Mesenchymal stem cell (in vitro differentiated cells and primary cell): ENCODE measurements at regions not wholly inside any gene's neighbourhood (a gene's known extent, or its start where the extent isn't known, plus 50 kb on each side); places are given as distances from the start of the nearest gene placed in this dataset.

ENCODE experiments used
- DNase-seq: peaks from one replicate; pipeline ENCODE4 v3.0.0-alpha.2; 2013
- H2AFZ ChIP-seq: one replicate; pipeline ENCODE4 v1.6.1; 2013; ENCODE audit warnings: low read depth, mild to moderate bottlenecking, control low read depth, inconsistent platforms, low read length, moderate library complexity
- H2AK5ac ChIP-seq: 2 replicates; pipeline ENCODE4 v1.6.1; 2013; ENCODE audit warnings: low read length, moderate library complexity, mild to moderate bottlenecking, inconsistent platforms; ENCODE audit not compliant: severe bottlenecking
- H2BK120ac ChIP-seq: one replicate; pipeline ENCODE4 v1.6.1; 2013; ENCODE audit warnings: low read depth, mild to moderate bottlenecking, inconsistent platforms, low read length, moderate library complexity
- H2BK12ac ChIP-seq, 2 experiments: one replicate each; pipeline ENCODE4 v1.6.1; 2013; ENCODE audit warnings: inconsistent platforms in 2 of 2, low read length in 2 of 2, mild to moderate bottlenecking in 2 of 2, moderate library complexity in 2 of 2, control low read depth in 1 of 2
- H2BK15ac ChIP-seq: one replicate; pipeline ENCODE4 v1.6.1; 2013; ENCODE audit warnings: mild to moderate bottlenecking, low read depth, inconsistent platforms; ENCODE audit not compliant: poor library complexity, severe bottlenecking
- H2BK5ac ChIP-seq: 2 replicates; pipeline ENCODE4 v1.6.1; 2013; ENCODE audit warnings: low read depth, mild to moderate bottlenecking, low read length, control low read depth, inconsistent platforms; ENCODE audit not compliant: poor library complexity, severe bottlenecking
- H3K14ac ChIP-seq, 2 experiments: one replicate each; pipeline ENCODE4 v1.6.1; 2013; ENCODE audit warnings: inconsistent platforms in 2 of 2, low read length in 2 of 2, control low read depth in 1 of 2, mild to moderate bottlenecking in 1 of 2, moderate library complexity in 1 of 2
- H3K18ac ChIP-seq, 2 experiments: one replicate each; pipeline ENCODE4 v1.6.1; 2013; ENCODE audit warnings: inconsistent platforms in 2 of 2, low read length in 2 of 2, control low read depth in 1 of 2, low read depth in 1 of 2, mild to moderate bottlenecking in 1 of 2
- H3K23ac ChIP-seq, 2 experiments: one replicate each; pipeline ENCODE4 v1.6.1; 2013; ENCODE audit warnings: inconsistent platforms in 2 of 2, low read length in 2 of 2, mild to moderate bottlenecking in 2 of 2, moderate library complexity in 2 of 2, control low read depth in 1 of 2
- H3K27ac ChIP-seq: 2 replicates; pipeline ENCODE4 v1.5.1; 2013; ENCODE audit warnings: mild to moderate bottlenecking, moderate library complexity, low read length, control low read depth, inconsistent platforms; ENCODE audit not compliant: poor library complexity, severe bottlenecking
- H3K27me3 ChIP-seq, 2 experiments: 2 replicates each; pipeline versions ENCODE4 v1.6.1 to v1.7.0; 2013; ENCODE audit warnings: low read length in 2 of 2, mild to moderate bottlenecking in 2 of 2, moderate library complexity in 2 of 2, control low read depth in 1 of 2, inconsistent platforms in 1 of 2; ENCODE audit not compliant: control insufficient read depth in 1 of 2, insufficient read depth in 1 of 2
- H3K36me3 ChIP-seq, 2 experiments: 2 replicates each; pipeline versions ENCODE4 v1.6.1 to v1.7.0; 2013; ENCODE audit warnings: low read length in 2 of 2, control low read depth in 1 of 2, inconsistent platforms in 1 of 2, low read depth in 1 of 2, mild to moderate bottlenecking in 1 of 2; ENCODE audit not compliant: insufficient read depth in 2 of 2, control insufficient read depth in 1 of 2
- H3K4ac ChIP-seq, 2 experiments: one replicate each; pipeline ENCODE4 v1.6.1; 2013; ENCODE audit warnings: inconsistent platforms in 2 of 2, low read length in 2 of 2, mild to moderate bottlenecking in 2 of 2, moderate library complexity in 2 of 2, control low read depth in 1 of 2, low read depth in 1 of 2
- H3K4me1 ChIP-seq: 2 replicates; pipeline ENCODE4 v1.6.1; 2013; ENCODE audit warnings: low read depth, low read length, control low read depth; ENCODE audit not compliant: control insufficient read depth, insufficient read depth
- H3K4me2 ChIP-seq: 2 replicates; pipeline ENCODE4 v1.6.1; 2013; ENCODE audit warnings: low read length, mild to moderate bottlenecking, inconsistent platforms; ENCODE audit not compliant: poor library complexity, severe bottlenecking
- H3K4me3 ChIP-seq, 2 experiments: 2 replicates each; pipeline versions ENCODE4 v1.5.1 to v1.7.0; 2013; ENCODE audit warnings: low read length in 2 of 2, mild to moderate bottlenecking in 2 of 2, control low read depth in 1 of 2, low read depth in 1 of 2; ENCODE audit not compliant: insufficient read depth in 1 of 2
- H3K79me1 ChIP-seq: replicated peaks from 2 replicates; pipeline ENCODE4 v1.6.1; 2013; ENCODE audit warnings: mild to moderate bottlenecking, control low read depth, low read length, inconsistent platforms; ENCODE audit not compliant: poor library complexity, severe bottlenecking
- H3K9ac ChIP-seq: 2 replicates; pipeline ENCODE4 v1.7.0; 2013; ENCODE audit warnings: mild to moderate bottlenecking, low read length, moderate library complexity
- H3K9me3 ChIP-seq: 2 replicates; pipeline ENCODE4 v1.7.0; 2013; ENCODE audit warnings: mild to moderate bottlenecking, low read length; ENCODE audit not compliant: control insufficient read depth
- H4K8ac ChIP-seq: one replicate; pipeline ENCODE4 v1.6.1; 2013; ENCODE audit warnings: inconsistent platforms, mild to moderate bottlenecking, low read length, moderate library complexity
- H4K91ac ChIP-seq: one replicate; pipeline ENCODE4 v1.6.1; 2013; ENCODE audit warnings: mild to moderate bottlenecking, low read length, inconsistent platforms
- WGBS: methylation state at CpG from one replicate; pipeline ENCODE4 v1.1.7; 2013; ENCODE audit warnings: mixed read lengths; 5-methylcytosine and 5-hydroxymethylcytosine counted together

- H4K91ac ChIP-seq = no peak overlapping the region
- H2AK5ac ChIP-seq = no peak overlapping the region
- no CpG with 5 or more reads among the region's 2 CpGs for WGBS
Measured at GRCh38 chr3:29168081-29168480, 112.8 kb upstream of the RBMS3 start.

GRCh38 chr3:29168696-29169095 is 112.2 kb upstream of the RBMS3 start:
- no peak overlapping the region for H3K27ac ChIP-seq
- H3K79me1 ChIP-seq = no peaks in the 10 kb centered on the region
- no peak overlapping the region for H2BK15ac ChIP-seq
- WGBS = no CpG with 5 or more reads among the region's 1 CpG
- no peak overlapping the region for H3K14ac ChIP-seq
- no peak overlapping the region for H2BK12ac ChIP-seq
- no peak overlapping the region for H4K91ac ChIP-seq
- DNase-seq = no peak
- no peaks in the 10 kb centered on the region for H3K27me3 ChIP-seq
- no peaks in the 10 kb centered on the region for H3K9me3 ChIP-seq
- H3K4ac ChIP-seq = no peak overlapping the region
- no peak overlapping the region for H2BK5ac ChIP-seq
- H2AK5ac ChIP-seq = no peak overlapping the region
- no peak overlapping the region for H3K4me2 ChIP-seq
- no peak overlapping the region for H4K8ac ChIP-seq
- no peaks in the 10 kb centered on the region for H3K4me1 ChIP-seq
- H3K36me3 ChIP-seq = no peaks in the 10 kb centered on the region
- no peak overlapping the region for H2AFZ ChIP-seq
- no peak overlapping the region for H3K23ac ChIP-seq
- no peak overlapping the region for H3K4me3 ChIP-seq
- no peak overlapping the region for H2BK120ac ChIP-seq
- no peak overlapping the region for H3K9ac ChIP-seq
- no peak overlapping the region for H3K18ac ChIP-seq

More at GRCh38 chr3:29168081-29168480, 112.8 kb upstream of the RBMS3 start:
- Histone ChIP-seq H2BK12ac (no peak overlapping the region), H3K4me2 (no peak overlapping the region), H3K27ac (no peak overlapping the region), H4K8ac (no peak overlapping the region), H3K9me3 (no peaks in the 10 kb centered on the region), H3K9ac (no peak overlapping the region), H2BK5ac (no peak overlapping the region), H3K36me3 (no peaks in the 10 kb centered on the region), H3K23ac (no peak overlapping the region), H3K79me1 (no peaks in the 10 kb centered on the region), H2BK120ac (no peak overlapping the region), H3K27me3 (no peaks in the 10 kb centered on the region), H2BK15ac (no peak overlapping the region), H3K14ac (no peak overlapping the region), H3K4me1 (no peaks in the 10 kb centered on the region), H3K4ac (no peak overlapping the region), H3K4me3 (no peak overlapping the region), H2AFZ (no peak overlapping the region), H3K18ac (no peak overlapping the region)
- no peak for DNase-seq

GRCh38 chr3:29169451-29169850 is 111.4 kb upstream of the RBMS3 start:
- Histone ChIP-seq H3K9ac (no peak overlapping the region), H2AFZ (no peak overlapping the region), H2BK5ac (no peak overlapping the region), H2BK120ac (no peak overlapping the region), H2BK12ac (no peak overlapping the region), H3K27ac (no peak overlapping the region), H4K91ac (no peak overlapping the region), H4K8ac (no peak overlapping the region), H3K79me1 (no peaks in the 10 kb centered on the region), H3K9me3 (no peaks in the 10 kb centered on the region), H3K27me3 (no peaks in the 10 kb centered on the region), H2AK5ac (no peak overlapping the region), H3K36me3 (no peaks in the 10 kb centered on the region), H3K14ac (no peak overlapping the region), H2BK15ac (no peak overlapping the region), H3K4me1 (no peaks in the 10 kb centered on the region), H3K23ac (no peak overlapping the region), H3K4me3 (no peak overlapping the region), H3K4me2 (no peak overlapping the region), H3K4ac (no peak overlapping the region), H3K18ac (no peak overlapping the region)
- 100% methylated on average over 2 of the region's 3 CpGs for WGBS
- no peak for DNase-seq

- Histone ChIP-seq H3K27me3 (no peaks in the 10 kb centered on the region), H3K4me1 (no peaks in the 10 kb centered on the region), H4K8ac (no peak overlapping the region), H2BK12ac (peak overlapping the region in 1 of 2 experiments; percentile 31), H2AFZ (no peak overlapping the region), H3K23ac (no peak overlapping the region), H3K18ac (peak overlapping the region; percentile 73 to 89), H3K36me3 (no peaks in the 10 kb centered on the region), H3K4me2 (no peak overlapping the region), H3K9me3 (no peaks in the 10 kb centered on the region), H3K27ac (peak overlapping the region; percentile 66), H2BK15ac (no peak overlapping the region), H3K9ac (no peak overlapping the region), H3K14ac (no peak overlapping the region), H3K79me1 (no peaks in the 10 kb centered on the region), H2BK5ac (no peak overlapping the region), H2AK5ac (no peak overlapping the region), H3K4me3 (no peak overlapping the region), H3K4ac (peak overlapping the region in 1 of 2 experiments; percentile 88), H4K91ac (no peak overlapping the region), H2BK120ac (no peak overlapping the region)
- peak; percentile 67 for DNase-seq
- 0% methylated on average over 2 of the region's 6 CpGs for WGBS
Measured at GRCh38 chr3:29171043-29171990, 109.6 kb upstream of the RBMS3 start.
